ENCODE measurements at regions not wholly inside any gene's neighbourhood (a gene's known extent, or its start where the extent isn't known, plus 50 kb on each side); places are given as distances from the start of the nearest gene placed in this dataset.

- TF ChIP-seq ATF6 (CRISPR knock-in tag; conservative IDR thresholded peaks at IDR 0.05) (no peak), ZMAT3 (CRISPR knock-in tag; conservative IDR thresholded peaks at IDR 0.05) (no peak), ZNF160 (CRISPR knock-in tag; IDR thresholded peaks at IDR 0.05) (no peak), ZFP36L1 (CRISPR knock-in tag; IDR thresholded peaks at IDR 0.05) (no peak), ZFP37 (CRISPR knock-in tag; IDR thresholded peaks at IDR 0.05; ENCODE audit: borderline replicate concordance) (no peak), PTBP1 (IDR thresholded peaks at IDR 0.05; ENCODE audit: low read depth, low read length, poor library complexity, severe bottlenecking) (no peak)
Observed at GRCh38 chr10:116001262-116001857, 271.6 kb downstream of the GFRA1 start (continued).

- H3K4me1 ChIP-seq (ENCODE audit: insufficient read depth, low read length): no peaks in the 10 kb centered on the region
- DNase-seq (ENCODE audit: low spot score): no peak
- CTCF ChIA-PET (ENCODE audit: low intra/inter-chr PET ratio, low total read pairs): no interaction called here
- no peaks in the 10 kb centered on the region for H3K9me3 ChIP-seq (ENCODE audit: low read length)
- no peaks in the 10 kb centered on the region for H3K36me3 ChIP-seq (replicated peaks in 1 of 2; ENCODE audit: control insufficient read depth in 1 of 2, insufficient read depth in 2 of 2, low read length in 2 of 2)
- TF ChIP-seq KLF16 (CRISPR knock-in tag; IDR thresholded peaks at IDR 0.05): no peak
- peak; percentile 52; the same call in 1 of the 2 replicates for TF ChIP-seq RAD51 (IDR thresholded peaks at IDR 0.05; ENCODE audit: borderline replicate concordance)
- 0 out of 2 replicates have a peak, but pooled peaks have one; percentile 37 for TF ChIP-seq USF2 (IDR thresholded peaks at IDR 0.05; ENCODE audit: low read depth, low read length)
- TF ChIP-seq USF2 (CRISPR knock-in tag; IDR thresholded peaks at IDR 0.05; ENCODE audit: borderline replicate concordance): no peak
- no peak for TF ChIP-seq ZNF746 (CRISPR knock-in tag; IDR thresholded peaks at IDR 0.05)
- H2AFZ ChIP-seq (ENCODE audit: low read length): no peak overlapping the region
- no peak overlapping the region for H3K4me3 ChIP-seq (replicated peaks in 1 of 3; ENCODE audit: insufficient read depth in 1 of 3, low read depth in 2 of 3, low read length in 3 of 3)
- POLR2A ChIA-PET: no interaction called here
- WGBS (ENCODE audit: low lambda C conversion rate): 39% methylated on average over 10 of the region's 12 CpGs
- in situ Hi-C loops (cut with HindIII; ENCODE audit: extremely low pct_ligation_motif_present, low pct_unique_long_range_greater_than_20kb) (no loop called here), intact Hi-C loops (cut with micrococcal nuclease; ENCODE audit: unreplicated experiment) (no loop called here)
- H3K27ac ChIP-seq (ENCODE audit: extremely low read length, insufficient read depth, low read length): no peak overlapping the region
- H4K20me1 ChIP-seq (ENCODE audit: insufficient read depth, low read length): no peaks in the 10 kb centered on the region
- no peak overlapping the region for H3K4me2 ChIP-seq (ENCODE audit: low read depth, low read length)
- H3K79me2 ChIP-seq (ENCODE audit: insufficient read depth, low read length): no peaks in the 10 kb centered on the region
- no peak for FAIRE-seq
- ATAC-seq: no peak
- no peaks in the 10 kb centered on the region; a peak in 1 of 5 replicates for H3K27me3 ChIP-seq (ENCODE audit: control insufficient read depth in 1 of 2, insufficient read depth in 2 of 2, low read length in 2 of 2)
- no peak overlapping the region for H3K9ac ChIP-seq (ENCODE audit: insufficient read depth, low read depth, low read length)
- no TSS peak for BruUV-seq (replicated peaks)
Observed at GRCh38 chr10:116000151-116000842, 272.7 kb downstream of the GFRA1 start.

Measured in HepG2 (cell line).